ENCODE measurements at regions not wholly inside any gene's neighbourhood (a gene's known extent, or its start where the extent isn't known, plus 50 kb on each side); places are given as distances from the start of the nearest gene placed in this dataset.

GRCh38 chr16:77555126-77555525 lies 120.3 kb upstream of the ADAMTS18 start:
- no peak for DNase-seq

GRCh38 chr16:77555791-77556190 lies 121.0 kb upstream of the ADAMTS18 start:
- DNase-seq = no peak

DNA sequence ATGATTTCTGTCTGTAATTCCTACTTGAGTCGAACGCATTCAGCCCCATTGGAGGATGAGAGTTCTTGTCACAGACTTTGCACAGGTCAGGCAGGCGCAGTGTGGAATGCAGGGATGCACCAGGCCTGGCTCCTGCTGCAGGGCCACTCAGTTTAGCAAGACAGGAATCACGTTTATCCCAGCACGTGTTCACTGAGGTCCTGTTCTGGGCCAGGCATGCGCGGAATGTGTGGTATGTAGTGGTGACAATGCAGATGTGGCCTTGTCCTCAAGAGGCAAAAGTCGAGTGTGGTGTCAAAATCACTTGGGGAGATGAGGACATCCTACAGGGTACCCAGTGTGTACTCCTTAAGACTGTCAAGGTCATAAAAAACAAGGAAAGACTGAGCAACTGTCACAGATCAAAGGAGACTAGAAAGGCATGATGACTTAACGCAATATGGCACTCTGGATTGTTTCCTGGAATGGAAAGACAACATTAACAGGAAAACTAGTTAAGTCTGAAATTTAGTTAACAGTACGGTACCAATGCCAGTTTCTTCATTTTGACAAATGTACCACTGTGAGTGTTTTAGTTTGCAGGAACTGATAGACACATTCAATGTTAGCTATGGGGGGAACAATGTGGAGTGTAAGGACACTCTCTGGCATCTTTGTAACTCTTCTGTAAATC lies 121.5 kb upstream of the ADAMTS18 start:
- DNase-seq = no peak

DNA sequence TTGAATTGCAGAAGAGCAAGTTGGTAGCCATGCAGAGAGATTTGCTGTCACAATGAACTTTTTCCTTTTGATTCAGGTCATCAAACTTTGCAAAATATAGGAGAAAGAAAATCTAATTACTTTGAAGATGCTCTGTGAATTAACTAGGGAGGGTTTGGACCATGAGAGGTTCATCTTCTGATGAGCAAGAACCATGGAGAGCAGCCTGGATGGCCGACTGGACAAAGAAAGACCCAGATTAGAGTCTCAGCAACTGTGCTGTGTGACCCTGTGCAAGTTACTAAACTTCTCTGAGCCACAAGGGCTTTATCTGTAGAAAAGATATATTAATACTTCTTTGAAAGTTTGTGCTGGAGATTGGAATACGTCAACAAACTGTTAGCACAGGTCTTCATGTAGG lies 122.6 kb upstream of the ADAMTS18 start:
- no peak for DNase-seq

DNA sequence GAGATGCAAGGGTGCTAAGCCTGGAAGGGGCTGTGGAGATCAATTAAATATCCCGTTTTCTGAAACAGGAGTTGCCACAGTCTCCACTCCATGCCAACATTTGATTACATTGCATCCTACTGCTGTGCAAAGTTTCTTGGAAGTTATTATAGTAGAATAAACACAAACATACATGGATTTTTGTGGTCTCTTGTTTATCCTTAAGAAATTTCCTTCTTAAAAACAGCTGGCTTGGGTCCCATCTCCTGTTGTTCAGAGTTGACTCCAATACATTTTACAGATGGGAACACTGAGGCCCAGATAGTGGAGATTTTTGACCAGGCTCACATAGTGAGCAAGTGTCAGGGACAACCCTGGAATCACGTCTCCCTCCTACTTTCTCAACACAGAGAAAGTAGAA lies 124.0 kb upstream of the ADAMTS18 start:
- no peak for DNase-seq

- no peak for DNase-seq
Measured at GRCh38 chr16:77562497-77562896, 127.7 kb upstream of the ADAMTS18 start.

- DNase-seq = no peak
Measured at GRCh38 chr16:77564791-77565390, 130.1 kb upstream of the ADAMTS18 start.

DNA sequence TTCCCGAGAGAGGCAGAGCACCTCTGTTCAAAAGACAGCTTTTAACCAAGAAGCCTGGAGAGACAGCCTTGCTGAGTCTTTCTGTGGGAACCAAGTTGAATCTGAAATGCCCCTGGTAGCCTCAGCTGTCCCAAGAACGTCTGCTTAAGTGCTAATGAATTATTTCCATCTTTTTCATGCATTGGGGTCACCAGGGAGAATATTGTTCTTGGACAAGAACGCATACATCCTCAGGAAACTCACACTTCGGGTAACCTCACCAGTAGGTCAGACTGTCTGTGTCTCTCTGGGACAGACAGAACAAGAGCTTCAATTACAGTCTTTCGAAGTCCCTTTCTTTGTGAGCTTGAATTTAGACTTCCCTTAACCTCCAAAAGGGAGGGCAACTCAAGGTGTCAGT lies 134.6 kb upstream of the ADAMTS18 start:
- no peak for DNase-seq

DNA sequence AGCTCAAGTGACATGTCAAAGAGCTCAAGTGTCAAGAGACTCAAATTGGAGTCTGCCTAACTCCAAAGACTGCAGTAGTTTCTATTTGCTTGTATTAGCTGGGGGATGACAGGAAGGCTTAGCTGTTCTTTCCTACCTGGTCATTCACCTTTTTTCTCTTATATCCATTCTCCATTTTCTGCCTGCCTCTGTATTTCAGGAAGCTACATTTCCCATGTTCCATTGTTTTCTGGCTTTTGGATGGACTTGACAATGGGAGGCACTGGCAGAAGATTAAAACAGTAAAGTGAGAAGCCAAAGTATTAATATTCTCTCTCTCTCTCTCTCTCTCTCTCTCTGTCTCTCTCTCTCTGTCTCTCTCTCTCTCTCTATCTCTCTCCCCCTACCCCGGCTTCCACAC lies 135.7 kb upstream of the ADAMTS18 start:
- DNase-seq = no peak

GRCh38 chr16:77571115-77571862 lies 136.5 kb upstream of the ADAMTS18 start:
- DNase-seq = no peak

DNA sequence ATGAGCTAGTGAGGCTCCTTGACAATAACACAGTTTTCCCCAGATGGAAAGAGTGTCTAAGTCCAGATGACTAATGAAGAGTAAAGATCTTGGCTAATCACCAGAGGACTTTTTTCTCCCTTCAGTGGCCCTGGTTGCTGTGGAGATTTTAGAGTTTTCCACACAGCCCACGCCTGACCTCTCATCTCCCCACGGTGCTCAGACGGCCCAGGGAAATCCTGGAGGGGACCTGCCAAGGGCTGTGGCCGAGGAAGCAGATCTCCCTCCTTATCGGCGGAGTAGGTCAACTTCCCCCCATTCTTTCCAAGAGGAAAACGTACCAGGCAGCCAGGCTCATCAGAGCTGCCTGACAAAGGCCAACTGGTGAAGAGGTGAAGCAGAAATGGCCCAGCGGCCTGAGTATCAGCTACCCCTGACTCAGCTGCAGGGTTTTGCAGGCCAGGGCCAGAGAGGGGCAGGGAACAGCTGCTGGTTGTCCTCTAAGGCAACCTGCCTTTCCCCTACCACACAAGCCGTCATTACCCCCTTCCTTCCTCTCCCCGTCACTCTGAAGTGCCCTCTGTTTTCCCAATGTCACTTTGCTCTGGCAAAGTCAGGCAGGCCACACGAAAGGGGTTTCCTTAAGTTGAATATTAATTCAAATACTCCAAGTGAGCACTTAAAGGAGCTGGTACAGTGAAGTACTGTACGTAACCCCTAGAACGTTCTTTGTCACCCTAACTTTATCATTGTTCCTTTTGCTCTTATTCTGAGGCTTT lies 140.2 kb upstream of the ADAMTS18 start:
- no peak for DNase-seq

- no peak for DNase-seq
Measured at GRCh38 chr16:77579351-77579891, 142.9 kb upstream of the NUDT7 start.

DNA sequence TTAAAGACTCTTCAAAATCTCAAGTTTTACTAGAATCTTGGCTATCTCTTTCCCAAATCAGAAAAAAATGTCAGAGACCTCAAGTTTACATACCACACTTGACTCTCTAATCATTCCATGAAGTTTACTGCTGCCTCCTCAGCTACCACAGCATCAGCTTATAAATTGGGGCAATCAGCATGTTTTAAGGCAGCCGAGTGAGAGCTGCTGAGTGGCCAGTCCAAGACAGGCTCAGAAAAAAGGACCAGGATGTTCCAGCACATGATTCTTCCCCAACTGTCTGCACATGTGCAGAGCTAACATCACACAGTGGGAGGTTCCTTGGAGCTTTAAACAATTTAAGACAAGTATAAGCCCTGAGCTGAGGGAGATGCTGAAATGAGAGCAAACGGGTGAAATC lies 140.6 kb upstream of the NUDT7 start:
- no peak for DNase-seq

GRCh38 chr16:77584205-77584859 lies 138.0 kb upstream of the NUDT7 start:
- peak in 1 of 4 experiments; percentile 5 for DNase-seq

DNA sequence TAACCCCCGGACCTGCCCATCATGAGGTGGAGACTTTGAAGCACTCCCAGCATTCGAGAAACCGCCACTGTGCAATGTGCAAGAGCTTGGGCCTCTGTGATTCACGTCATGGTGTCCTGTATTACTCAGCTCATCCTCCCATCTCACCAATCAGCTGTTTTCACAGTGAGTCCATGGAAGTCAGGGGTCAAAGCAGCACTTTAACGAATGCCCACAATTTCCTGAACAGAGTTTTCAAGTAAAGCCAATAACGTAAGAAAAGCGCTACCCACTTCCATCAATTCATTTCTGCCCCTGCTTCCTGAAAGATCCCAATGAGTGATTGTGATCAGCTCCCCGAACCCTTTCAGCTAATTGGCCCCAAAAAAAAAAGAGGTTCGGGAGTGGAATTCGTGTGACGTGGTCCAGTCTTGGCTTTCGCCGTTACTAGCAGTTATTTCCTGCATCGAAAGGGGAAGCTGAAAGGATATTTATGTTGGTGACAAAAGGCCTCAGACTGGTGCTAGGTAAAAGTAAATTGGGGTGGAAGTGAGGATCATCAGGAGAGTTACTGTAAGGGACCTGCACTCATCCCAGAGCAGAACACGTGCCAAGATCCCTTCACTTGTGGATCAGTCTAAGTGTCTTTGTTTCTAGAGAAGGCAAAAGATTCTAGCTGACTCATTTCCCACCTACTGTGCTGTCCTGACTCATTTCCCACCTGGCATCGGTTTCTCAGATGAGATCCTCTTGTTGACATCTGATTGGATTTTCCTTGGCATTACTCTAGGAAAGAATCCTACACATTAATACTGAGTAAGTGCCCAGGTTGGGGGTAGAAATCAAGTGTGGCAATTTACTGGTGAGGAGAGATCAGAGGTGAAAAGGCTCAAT lies 136.7 kb upstream of the NUDT7 start:
- DNase-seq = no peak

DNA sequence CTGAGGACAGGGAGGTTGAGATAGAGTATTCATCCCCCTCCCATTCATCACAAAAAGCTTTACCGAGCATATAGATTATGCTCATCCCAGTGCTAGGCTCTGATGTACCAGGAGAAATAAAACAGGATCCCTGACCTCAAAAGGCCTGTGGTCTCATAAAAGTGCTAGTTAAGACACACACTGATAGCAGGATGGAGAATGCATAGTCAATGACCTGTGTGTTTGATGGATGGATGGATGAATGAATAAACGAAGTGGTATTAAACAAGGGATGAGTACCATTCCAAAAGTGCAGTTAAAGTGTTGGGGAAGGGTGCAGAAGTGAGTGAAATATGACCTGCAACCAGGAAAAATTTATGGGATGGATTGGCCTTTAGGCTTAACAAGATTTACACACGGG lies 133.9 kb upstream of the NUDT7 start:
- DNase-seq = no peak

DNA sequence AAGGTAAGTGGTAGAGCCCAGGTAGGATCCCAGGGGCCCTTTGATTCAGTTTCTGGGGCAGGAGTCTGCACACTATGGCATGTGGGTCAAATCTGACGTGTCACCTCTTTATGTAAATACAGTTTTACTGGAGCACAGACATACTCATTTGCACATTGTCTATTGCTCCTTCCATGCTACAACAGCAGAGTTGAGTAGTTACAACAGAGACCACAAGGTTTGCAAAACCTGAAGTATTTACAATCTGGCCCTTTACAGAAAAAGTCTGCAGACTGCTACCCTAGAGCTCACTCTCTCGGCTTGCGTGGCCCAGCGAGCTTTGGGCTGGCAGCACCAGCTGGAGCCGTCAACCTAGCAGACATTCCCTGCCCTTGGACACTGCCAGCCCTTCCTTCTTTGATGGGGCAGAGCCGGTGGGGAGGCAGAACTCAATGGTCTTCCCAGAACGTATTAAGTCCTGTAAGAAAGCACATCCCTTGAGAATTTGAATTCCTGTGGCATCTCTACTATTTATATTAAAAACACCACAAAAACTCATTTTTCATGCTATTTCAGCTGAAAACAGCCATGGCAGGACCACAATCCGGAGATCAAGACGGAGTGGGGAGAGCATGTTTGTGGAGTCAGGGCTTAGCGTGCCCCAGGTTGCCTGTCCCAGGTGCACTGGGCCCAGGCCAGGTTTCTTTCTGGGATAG lies 133.1 kb upstream of the NUDT7 start:
- DNase-seq = no peak

- DNase-seq = no peak
Measured at GRCh38 chr16:77590707-77591106, 131.6 kb upstream of the NUDT7 start.

DNA sequence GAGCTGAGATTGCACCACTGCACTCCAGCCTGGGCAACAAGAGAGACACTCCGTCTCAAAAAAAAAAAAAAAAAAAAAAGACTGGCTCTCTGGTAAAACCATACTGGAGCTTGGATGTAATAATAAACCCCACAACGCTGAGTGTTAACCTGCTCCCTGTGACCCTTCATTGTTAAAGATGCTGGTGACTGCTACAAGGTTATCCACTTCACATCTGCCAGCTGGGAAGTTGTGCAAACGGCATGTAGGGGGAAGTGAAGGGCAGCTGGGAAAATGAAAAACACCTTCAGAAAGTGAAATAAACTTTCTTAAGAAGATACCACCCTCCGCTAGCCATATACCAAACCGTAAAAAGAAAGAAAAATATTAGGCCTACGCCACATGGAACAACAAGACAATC lies 131.0 kb upstream of the NUDT7 start:
- no peak for DNase-seq

GRCh38 chr16:77592021-77592420 lies 130.3 kb upstream of the NUDT7 start:
- no peak for DNase-seq

DNA sequence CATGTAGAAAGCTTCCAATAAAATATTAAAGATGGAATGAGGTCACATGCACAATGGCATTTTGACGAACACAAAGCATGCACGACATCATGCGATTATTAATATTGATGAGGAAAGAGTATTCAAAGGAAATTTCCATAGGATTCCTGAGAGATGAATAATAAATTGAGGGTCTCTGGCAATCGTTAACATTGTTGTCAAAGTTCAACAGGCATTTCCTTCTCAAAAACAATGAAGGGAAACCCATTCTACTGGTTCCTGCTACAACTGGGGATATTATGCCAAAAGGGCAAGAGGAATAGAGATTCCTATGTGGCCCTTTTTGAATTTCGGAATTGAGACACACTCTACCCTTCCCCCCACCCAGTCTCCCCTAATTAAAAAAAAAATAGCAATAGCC lies 128.3 kb upstream of the NUDT7 start:
- DNase-seq = no peak

Data from activated CD4-positive, CD25-positive, alpha-beta regulatory T cell (primary cell).